Hippocampal formation (tissue), 2 donors: ENCODE measurements at regions not wholly inside any gene's neighbourhood (a gene's known extent, or its start where the extent isn't known, plus 50 kb on each side); places are given as distances from the start of the nearest gene placed in this dataset.
"Not testable (repeated sequence)": the region's sequence is repeated elsewhere in the genome, so short reads cannot be mapped to it uniquely, and the experiment has no call there.

ENCODE experiments used
- DNase-seq, 2 donors: peaks; one replicate each; lab custom pipeline; 2025; lab: John Stamatoyannopoulos, UW

DNA sequence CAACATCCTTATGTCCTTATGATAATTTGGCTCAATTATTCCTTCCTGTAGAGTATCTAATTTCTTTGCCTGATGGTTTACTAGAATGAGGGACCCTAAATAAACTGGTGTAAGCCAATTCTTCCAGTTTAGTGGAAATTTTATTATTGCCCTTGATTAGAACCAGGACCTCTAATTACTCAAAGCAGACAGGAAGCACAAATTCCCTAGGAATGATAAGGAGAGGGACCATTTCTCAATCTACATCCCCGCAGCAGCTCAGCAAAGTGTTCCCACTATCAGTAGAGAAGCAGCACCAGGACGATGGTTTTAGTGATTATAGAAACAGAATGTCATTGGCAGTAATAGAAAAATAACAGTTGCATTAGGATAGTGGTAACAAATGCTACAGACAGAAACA, 97.1 kb downstream of the PLPPR4 start:
- DNase-seq, result no peak

DNA sequence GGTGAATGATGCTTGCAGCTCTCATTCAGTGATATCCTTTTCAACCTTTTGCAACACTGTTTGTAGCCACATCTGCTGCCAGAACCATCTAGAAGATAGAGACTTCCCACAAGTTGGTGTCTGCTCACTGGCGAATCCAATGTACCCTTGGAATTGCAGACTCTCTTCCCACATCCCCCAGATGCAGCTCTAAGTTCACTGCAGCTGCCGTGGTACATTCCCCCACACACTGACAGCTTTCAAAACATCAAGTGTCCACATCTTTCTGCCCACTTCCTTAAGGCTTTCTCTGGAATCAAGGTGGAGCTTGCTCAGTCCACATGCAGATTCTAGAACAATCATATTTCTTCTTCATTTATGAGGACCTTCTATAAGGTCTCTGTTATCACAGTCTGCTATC, 99.2 kb downstream of the PLPPR4 start:
- DNase-seq, result no peak

DNA sequence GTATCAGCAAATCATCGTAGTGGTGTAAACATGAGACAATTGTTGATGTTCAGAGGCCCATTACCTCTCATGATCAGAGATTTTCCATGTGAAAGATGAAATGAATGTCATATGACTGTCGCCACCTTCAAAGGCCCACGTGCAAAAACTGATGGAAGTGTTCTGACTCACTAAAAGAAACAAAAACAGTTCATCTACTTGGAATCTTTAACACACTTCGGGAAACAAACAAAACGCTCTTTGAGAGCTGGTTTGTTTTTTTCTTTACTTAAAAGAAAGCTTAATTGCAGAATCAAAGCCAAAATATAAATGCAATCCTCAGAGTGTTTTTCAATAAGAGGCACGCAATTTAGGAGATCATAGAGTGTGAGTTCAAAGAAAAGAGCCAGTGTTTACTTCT, 100.8 kb downstream of the PLPPR4 start:
- no peak for DNase-seq

DNA sequence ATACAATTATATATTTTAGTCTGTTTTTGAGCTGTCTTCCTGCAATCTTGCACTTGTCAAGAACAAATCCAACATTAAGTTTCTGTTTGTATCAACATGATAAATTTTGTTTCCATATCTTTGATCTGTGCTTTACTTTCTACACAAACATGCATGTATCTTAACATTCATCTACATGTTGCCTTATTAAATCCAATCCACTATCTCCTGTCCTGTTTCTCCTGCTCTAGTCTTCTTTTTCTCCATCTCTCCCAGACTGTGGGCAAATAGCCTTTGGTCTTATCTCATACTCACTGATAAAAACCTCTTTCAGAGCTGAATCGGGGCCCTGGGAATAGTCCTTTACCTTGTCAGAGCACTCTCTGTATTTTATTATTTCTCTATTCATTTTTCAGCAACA, 101.3 kb downstream of the PLPPR4 start:
- no peak for DNase-seq

DNA sequence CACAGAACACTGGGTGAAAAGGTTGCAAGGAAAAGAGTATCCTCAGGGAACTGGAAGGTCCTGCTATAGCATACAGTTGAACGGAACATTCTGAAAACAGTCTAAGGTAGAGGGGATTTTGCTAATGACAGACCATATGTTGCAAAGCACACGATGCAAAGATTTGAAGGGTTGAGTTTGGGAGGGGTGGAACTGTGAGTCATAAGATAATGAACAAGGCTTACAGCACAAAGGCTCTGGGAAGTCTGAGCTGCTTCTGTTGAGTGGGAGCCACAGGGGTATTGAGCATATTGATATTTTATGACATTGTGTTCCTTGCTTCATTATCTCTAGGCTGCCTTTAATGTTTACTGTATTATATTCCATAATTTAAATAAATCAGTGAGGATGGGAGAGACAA, 104.9 kb downstream of the PLPPR4 start:
- DNase-seq, result no peak

DNA sequence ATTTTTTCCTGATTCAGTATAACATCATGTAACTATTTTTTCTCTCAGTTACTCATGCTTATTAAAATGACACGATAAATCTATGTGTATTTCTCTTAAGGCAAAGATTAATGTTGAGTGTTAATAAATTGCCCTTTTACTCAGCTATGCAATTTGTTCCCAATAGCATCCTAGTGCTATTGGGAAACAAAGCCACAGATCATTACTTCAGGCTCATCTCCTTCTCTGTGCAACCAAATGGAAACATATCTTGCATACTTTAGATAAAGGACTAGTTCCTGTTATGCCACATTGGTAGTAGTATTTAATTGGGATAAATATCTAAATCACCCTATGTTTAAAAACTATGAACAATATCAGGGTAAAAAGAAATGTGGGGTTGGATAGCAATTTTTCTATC, 106.2 kb downstream of the PLPPR4 start:
- DNase-seq, result no peak

DNA sequence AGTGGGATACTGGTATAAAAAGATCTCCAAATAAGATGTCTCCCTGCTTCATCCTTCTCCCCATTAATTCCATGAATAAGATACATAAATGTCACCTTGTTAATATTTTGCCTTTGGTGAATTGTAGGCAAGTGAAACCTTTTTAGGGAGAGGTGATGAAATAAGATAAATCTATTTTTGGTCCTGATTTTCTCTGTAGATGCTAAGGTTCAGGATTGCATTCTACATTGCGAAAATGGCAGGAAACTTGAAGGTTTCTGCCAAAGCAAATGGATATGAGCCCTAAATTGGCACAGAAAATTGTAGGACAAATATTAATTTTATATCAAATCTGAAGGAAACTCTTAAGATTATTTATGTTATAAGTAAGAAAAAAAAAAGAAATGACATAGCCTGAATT, 107.1 kb downstream of the PLPPR4 start:
- no peak for DNase-seq

DNA sequence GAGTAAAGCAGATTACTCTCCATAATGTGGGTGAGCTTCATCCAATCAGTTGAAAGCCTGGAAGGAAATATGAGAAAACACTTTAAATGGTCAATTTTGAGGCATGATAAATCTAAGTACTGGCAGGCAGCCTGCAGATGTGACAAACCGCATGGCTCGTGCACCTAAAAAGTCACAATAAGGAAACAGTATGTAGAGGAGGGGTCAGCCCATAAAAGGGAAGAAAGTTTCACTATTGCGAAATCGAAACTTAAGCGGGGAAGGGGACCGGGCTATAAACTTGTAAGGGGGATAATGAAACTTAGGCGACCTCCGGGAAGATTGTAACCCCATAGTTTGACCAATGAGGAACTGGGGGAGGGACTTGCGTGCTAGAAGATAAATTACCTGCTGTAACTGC, 109.8 kb downstream of the PLPPR4 start:
- DNase-seq, result no peak

DNA sequence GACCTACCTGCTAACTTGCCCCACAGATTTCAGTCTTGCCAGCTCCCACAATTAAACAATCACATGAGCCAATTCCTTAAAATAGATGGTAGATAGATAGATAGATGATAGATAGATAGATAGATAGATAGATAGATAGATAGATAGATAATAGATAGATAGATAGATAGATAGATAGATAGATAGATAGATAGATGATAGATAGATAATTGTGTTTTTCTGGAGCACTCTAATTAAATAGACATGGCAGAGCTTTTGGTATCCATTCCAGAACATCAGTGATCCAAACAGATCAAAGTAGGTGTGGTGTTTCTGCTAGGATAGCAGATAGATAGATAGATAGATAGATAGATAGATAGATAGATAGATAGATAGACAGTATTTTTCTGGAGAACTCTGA, 110.4 kb downstream of the PLPPR4 start:
- DNase-seq, result not testable (repeated sequence)

DNA sequence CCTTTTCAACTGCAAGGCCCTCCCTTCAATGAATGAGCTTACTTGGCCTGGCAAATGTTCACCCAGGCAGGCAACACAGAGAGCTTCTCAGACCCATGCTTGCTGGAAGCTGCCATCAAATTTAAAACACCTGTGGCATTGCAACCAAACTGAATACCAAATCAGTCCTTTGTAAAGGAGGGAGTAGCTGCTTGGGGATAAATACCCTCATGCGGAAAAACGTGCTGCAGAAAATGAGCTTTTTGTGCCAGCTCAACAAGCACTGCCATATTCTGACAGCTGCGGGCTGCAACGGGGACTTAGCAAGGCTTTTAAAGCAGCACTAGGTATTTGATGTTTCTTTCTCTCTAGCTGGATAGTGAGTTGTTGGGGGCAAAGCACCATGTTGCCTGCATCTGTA, 119.7 kb downstream of the PLPPR4 start:
- no peak for DNase-seq

DNA sequence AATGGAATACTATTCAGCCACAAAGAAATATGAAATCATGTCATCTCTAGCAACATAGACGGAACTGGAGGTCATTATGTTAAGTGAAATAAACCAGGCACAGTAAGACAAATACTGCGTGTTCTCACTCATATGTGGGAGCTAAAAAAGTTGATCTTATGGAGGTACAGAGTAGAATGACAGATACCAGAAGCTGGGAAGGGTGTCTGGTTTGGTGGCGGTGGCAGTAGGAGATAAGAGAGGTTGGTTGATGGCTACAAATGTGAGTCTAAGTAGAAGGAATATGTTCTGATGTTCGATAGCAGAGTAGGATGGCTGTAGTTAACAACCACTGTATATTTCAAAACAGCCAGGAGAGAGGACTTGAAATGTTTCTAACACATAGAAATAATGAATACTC, 121.6 kb downstream of the PLPPR4 start:
- no peak for DNase-seq

DNA sequence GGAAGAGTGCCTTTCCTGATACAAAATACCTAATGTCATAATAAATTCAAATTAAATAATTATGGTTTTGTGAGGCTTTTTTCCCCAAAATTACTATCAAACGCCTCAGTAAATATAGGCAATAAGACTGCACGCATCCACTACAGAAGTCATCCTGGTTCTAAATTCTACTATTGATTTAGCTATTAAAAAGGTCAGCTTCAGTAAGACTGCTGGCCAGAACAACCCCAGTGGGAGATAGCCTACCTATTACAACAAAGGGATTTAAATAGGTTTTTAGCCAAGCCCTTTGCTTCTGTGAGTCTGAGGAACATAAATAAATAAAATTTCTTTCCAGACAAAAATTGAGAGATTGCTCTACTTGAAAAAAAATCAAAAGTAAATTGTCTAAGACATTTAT, 132.1 kb downstream of the PLPPR4 start:
- no peak for DNase-seq

DNA sequence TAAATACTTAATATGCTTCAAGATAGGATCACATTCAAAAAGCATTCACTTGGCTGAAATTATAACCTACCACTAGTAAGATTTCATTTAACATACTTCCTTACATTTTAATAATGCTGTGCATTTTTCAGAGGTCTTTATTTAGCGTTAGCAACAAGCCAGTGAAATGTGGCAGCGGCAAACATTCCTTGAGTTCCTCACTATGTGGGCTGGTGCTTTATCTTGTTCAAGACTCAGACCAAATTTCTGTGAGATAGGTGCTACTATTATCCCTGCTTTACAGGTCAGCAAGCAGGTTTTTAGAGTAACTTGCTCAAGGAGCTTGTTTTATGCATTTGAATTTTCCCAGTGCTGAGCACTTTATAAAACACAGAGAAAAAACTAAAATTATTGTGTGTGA, 132.7 kb downstream of the PLPPR4 start:
- DNase-seq, result no peak

DNA sequence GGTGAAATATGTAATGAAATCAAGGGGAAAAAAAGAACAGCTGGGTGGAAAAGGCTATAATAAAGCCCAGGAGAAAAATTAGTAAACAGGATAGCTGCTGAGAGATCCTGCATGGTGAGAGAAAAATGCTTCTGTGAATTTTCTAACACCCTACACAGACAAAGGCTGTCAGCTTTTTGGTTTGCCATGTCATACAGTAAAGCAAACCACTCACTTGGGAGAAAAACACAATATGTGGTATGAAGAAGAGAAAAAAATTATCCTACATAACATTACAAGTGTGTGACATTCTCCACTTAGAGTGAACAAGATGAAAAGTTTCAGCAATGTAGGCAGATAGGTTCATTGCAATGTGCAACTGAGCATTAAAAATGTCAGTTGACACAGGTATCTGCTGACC, 133.6 kb downstream of the PLPPR4 start:
- DNase-seq, result no peak

DNA sequence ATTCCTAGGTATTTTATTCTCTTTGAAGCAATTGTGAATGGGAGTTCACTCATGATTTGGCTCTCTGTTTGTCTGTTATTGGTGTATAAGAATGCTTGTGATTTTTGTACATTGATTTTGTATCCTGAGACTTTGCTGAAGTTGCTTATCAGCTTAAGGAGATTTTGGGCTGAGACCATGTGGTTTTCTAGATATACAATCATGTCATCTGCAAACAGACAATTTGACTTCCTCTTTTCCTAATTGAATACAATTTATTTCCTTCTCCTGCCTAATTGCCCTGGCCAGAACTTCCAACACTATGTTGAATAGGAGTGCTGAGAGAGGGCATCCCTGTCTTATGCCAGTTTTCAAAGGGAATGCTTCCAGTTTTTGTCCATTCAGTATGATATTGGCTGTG, 137.3 kb downstream of the PLPPR4 start:
- DNase-seq, result not testable (repeated sequence)

DNA sequence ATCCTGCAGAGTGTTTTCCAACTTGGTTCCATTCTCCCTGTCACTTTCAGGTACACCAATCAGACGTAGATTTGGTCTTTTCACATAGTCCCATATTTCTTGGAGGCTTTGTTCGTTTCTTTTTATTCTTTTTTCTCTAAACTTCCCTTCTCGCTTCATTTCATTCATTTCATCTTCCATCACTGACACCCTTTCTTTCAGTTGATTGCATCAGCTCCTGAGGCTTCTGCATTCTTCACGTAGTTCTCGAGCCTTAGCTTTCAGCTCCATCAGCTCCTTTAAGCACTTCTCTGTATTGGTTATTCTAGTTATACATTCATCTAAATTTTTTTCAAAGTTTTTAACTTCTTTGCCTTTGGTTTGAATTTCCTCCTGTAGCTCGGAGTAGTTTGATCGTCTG, 140.1 kb downstream of the PLPPR4 start:
- DNase-seq, result not testable (repeated sequence)

DNA sequence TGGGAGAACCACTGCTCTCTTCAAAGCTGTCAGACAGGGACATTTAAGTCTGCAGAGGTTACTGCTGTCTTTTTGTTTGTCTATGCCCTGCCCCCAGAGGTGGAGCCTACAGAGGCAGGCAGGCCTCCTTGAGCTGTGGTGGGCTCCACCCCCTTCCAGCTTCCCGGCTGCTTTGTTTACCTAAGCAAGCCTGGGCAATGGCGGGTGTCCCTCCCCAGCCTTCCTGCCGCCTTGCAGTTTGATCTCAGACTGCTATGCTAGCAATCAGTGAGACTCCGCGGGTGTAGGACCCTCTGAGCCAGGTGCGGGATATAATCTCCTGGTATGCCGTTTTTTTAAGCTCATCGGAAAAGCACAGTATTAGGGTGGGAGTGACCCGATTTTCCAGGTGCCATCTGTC, 141.0 kb downstream of the PLPPR4 start:
- DNase-seq, result not testable (repeated sequence)

DNA sequence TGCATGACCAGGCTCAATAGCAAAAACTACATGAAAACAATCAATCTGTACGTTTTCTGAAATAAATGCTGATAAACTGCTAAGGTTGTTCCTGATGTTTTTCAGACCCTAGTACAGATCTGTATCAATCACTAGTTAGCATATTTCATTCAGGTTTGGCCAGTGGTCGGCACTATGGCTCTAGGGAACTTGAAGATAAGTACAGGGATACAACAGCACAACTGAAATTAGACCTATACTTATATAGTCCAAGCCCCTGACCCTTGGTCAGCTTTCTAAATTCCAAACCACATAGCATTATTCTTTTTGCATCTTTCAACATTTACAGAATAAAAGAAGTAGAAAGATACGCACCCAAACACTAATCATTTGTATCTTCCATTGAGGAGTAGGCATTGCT, 142.7 kb downstream of the PLPPR4 start:
- no peak for DNase-seq

DNA sequence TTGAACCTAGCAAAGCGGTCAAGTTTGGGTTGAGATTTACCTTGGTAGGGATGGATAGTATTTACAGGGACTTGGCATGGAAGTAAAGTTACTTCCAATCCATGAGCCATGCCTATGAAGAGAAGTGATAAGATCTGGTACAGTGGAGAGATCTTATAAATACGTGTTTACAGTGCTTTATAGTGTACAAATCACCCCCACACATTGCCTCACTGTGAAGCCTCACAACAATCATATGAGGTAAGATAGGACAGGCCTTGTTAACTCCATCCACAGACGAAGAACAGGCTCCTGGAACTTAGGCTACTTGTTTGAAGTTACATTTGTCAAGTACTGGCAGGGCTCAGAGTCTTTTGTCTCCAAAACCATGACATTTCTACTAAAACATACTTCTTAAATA, 159.8 kb downstream of the PLPPR4 start:
- DNase-seq, result no peak

DNA sequence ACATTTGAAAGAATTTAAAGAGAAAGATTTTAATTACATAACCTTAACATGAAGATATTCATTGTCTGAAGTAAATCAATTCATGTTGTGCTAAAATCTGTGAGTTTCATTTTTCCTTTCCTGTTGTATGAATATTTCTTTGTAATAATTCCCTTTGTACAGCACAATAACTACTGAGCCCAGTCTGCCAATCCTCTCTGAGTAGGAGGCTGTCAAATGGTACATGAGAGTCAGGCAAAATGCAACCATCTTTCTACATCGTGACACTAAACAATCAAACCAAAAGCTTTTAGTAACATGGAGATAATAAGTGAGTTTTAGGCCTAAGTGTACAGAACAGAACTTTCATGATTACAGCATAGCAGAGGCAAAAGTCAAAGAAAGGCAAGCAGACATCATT, 165.5 kb downstream of the PLPPR4 start:
- DNase-seq, result no peak

DNA sequence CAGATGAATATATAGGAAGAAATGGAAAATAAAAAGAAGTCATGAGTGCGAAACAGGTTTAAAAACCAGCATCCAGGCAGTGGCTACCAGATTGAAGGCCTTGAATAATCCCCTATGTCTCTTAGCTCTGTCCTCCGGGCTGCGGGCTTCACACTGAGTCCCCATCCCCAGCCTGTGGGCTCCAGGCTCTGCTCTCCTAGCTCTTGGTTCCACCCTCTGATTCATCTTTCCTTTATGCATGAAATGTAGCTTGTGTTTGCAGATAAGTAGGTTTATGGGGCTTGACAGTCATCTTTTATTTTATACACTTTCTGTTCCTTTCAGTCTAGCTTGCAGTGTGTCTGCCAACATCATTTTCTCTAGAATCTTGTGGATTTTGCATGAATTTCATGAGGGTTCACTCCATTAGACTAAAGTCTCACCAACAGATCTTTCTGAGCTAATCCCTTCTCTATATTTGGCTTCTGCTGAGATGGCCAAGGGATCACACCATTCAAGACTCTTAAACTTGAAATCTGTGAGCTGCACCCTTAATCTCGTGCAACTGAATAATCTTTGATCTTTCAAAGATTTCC, 174.5 kb downstream of the PLPPR4 start:
- no peak for DNase-seq

DNA sequence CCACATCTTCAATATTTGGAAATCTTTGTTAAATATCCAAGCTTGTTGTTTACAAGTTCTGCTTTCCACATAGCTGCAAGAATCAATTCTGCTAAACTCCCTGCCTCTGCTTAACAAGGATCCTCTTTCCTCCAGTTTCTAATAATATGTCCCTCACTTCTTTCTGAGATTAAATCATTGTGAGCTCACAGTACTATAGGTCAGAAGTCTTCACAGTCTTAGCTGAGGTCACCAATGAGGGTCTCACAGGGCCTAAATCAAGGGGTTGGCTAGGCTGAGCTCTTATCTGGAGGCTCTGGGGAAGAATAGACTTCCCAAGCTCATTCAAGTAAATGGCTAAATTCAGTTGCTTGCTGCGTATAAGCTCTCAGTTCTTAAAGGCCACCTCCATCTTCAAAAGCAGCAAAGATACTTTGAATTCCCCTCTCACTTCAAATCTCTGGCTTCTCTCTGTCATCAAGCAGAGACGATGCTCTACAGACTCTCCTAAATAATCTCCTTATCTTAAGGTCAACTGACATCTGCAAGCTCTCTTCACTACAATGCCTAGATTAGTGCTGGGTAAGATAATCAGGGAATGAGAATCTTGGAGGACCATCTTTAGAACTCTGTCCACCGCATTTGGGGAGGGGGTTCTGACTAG, 175.3 kb downstream of the PLPPR4 start:
- DNase-seq, result no peak

DNA sequence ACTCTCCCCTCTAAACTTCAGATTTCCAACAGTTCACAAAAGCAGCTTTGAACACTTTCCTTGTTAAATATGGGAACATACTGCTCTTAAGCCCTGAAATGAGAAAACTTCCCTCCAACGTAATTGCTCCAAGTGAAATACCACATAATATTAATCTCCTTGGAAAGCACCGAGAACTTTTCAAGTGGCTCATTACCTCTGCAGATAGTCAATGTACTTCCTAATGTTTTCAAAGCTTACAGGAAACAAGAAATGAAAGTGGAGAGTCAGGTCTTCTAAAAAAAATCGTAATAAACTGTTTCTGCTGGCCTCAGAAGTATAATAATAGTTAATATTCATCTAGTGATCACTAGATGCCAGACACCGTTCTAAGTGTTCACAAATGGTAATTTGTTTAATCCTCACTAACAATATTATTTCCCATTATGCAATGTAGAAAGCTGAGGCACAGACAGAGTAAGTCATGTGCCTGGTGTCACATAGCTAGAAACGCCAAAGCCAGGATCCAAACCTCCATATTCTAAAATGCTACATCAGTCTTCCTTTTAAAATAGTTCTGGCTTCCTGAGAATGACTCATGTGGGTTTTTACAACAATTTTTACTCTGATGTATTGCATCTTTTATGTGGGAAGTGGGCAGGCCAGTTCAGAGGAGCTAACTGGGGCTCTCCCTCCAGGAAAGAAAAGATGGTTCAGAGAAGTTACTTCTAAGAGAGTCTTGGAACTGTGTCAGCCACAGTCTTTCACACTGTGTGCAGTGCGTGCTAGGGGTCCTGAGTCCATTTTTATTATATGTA, 177.2 kb downstream of the PLPPR4 start:
- no peak for DNase-seq
